HPDE6-E6E7 (cell line): ENCODE measurements at regions not wholly inside any gene's neighbourhood (a gene's known extent, or its start where the extent isn't known, plus 50 kb on each side); places are given as distances from the start of the nearest gene placed in this dataset.

Experiments
- DNase-seq: peaks from one replicate; pipeline ENCODE4 v3.0.0; 2011; ENCODE audit warnings: missing footprints; ENCODE audit errors: extremely low spot score

DNA sequence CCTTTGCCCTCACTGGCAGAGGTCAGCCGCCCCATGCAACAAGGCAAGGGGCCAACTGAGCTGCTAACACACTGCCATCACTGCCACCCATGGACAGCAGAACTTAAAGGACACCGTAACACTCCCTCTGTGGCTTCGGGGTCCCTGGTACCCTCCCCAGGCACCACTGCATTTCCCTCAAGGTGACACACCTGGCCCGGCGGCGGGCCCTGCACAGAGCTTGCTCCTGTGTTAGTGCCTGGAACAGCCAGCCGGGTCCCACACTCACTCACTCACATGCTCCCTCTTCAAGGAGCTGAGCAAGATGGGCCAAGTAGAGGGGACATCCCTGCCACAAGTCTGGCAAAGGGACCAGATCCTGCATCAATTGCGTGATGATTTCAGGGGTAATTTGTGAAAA lies 126.5 kb upstream of the SOX4 start:
- DNase-seq: no peak

DNA sequence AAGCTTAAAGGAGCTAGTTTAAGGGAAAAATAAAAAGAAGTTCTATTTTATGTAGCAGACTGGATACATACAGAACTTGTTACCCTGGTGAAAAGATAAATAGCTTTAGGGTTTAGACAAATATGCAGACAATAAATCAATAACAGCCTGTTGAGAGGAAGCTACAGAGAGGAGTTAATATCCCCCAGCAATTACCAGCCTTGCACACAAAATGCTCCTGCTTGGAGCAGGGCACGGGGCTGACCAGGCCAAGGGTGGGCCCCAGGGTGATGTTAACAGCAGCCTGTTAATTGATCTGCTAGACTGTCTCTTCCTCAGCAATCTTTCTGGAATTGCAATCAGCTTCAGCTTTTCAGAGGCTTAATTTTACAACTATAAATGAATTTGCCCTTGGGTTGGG lies 125.1 kb upstream of the SOX4 start:
- no peak for DNase-seq

DNA sequence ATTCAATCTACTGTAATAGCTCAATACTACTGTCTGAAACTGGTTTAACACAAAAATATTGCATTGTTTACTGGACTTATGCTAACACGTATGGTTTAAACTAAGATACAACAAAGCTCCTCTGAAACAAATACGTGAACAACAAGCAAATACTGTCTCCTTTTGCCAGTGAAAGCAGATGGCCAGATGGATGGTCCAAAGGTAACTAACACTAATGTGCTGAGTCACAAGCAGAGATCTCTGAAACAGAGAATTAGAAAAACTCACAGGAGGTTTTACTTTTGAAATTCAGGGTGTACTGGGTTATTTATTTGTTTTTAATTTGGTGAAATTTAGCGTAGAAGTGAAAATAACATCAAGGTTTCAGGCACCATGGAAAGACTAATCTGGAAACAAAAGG lies 124.3 kb upstream of the SOX4 start:
- no peak for DNase-seq

DNA sequence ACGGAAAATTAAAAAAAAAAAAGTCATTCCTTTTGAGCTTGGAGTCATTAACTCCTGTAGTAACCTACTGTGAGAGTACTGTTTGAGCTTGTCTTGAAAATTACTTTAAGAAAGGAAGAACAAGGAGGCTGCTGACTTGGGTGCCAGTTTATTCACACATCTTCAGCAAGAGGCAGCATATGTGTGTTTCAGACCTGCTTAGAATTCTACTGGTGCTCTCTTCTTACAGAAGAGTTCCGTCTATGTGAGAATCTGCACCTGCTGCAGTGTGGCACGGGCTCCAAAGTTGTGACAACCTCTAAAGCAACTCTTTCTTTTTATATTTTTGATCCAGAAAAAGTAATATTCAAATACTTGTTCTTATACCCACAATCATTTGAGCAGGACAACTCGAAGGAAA lies 117.4 kb upstream of the SOX4 start:
- DNase-seq: no peak

DNA sequence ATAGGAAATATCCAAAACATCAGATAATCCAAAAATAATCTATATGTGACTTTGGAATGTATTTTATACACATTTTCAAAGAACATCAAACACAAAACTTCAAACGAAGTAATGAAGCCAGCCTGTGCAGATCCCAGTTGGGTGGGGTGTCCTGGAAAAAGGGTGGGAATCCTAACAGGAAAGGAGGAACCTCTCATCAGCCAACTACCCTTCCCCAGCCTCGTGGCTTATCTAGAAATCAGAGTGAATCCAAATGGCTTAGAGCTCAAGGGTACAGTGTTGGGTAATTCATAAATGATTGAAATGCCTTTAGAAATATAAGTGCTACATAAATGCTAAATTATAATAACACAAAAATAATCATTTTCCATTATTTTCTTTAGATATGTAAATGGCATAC lies 115.1 kb upstream of the SOX4 start:
- DNase-seq: no peak

DNA sequence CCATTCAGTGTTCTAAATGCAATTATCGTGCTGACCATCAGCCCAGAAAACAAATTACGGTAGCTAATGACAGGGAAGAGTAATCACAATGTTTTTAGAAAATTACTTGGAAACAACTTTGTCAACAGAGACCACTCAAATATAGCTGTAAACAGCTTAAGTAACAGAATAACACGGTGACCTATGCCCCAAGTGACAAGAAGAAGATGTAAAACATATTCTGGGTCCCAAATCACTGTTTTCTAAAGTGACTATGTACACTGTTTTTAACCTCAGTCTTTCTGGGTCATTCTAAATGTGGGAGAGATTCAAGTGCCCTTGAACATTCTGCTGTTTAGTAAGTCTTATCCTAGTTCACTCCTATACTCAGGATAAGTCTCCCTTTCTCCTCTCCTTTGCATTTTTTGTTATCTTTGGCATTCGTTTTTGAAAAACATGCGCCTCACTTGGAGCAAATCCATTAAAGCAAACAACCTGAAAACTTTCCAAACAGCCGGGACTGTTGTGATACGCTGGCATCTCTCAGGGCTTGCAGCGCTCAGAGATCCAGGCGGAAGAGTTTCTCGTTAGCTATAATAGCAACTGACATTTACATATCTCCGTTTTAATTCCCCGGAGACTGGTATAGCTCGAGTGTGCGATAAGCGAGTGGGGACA lies 114.5 kb upstream of the SOX4 start:
- DNase-seq: no peak

DNA sequence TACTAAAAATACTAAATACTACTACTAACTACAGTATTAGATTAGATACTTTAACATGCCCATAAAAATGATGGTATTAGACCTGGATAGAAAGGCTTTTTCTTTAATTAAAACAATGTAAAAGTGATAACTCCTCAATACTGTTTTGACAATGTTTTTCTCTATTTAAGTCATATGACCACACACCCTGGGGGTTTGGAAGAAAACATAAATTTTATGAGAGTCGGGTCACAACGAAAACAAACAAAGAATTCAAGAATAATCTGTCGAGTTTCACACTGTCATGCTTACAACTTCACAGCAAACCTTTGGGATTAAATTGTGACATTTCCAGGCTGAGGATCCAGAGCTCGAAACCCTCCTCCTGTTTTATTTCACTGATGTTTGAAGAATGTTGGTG lies 107.4 kb upstream of the SOX4 start:
- no peak for DNase-seq

DNA sequence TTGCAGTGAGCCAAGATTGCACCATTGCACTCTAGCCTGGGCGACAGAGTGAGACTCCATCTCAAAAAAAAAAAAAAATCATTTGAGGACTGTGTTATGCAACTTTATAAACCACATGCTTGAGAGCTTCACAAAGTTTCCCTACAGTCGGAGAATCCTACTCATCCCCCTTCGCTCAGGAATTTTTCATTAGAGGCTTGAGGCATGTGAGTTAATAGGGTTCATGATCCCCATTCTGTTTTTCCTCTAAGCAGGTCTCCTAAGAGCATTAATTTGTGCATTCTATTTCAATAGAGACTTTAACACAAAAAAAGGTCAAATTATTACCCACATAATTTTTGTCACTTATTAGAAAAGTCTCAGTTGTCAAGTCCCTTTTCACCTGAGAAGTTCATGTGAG lies 103.7 kb upstream of the SOX4 start:
- no peak for DNase-seq

DNA sequence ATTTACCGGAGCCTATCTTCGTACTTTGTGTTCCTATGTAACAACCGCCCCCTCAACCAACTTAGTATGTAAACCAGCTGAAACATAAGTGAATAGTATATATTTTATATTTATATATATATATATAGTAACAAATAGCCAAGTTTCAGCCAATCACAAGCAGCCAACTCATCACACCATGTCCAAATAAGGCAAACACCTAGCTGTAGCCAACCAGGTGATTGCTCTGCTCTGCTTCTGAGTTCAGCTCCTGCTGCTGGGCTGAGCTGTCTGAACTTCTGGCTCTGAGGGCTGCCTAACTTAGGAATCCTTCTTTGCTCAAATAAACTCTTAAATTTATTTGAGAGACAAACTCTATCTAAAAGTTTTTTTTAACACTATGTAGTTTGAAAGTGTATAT lies 101.6 kb upstream of the SOX4 start:
- no peak for DNase-seq

DNA sequence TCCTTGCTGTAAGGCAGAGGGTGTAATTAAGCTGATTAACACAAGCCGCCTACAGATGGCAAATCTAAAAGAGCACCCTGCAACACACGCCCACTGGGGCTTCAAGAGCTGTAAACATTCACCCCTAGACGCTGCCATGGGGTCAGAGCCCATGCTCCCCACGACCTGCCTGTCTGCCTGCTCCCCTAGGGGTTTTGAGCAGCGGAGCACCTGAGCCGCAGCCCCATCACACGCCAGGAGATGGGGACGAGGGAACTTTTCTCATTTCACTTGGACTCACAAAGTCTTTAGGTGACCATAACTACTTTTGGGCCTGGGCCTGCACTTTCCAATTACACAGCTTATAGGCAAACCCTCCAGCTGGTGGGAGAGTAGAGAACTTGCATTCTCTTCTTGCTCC lies 99.0 kb upstream of the SOX4 start:
- no peak for DNase-seq

DNA sequence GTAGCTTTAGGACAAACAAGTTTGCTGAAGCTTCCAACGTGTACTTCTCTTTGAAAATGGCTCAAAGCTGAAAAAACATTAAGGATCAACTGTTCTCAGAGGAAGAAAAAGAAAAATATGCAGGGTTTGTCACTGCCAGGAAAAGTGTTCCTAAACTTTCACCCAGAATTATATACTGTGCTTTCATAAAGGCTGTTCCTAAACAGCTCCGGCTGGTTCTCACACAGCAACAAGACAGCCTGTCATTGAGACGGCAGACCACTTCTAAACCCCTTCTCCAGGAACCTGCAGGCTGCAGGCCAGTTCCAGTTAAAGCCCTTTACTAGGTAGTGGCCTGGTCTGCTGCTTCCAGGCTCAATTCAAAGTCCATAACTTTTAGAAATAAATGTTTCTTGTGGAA lies 97.4 kb upstream of the SOX4 start:
- DNase-seq: no peak

DNA sequence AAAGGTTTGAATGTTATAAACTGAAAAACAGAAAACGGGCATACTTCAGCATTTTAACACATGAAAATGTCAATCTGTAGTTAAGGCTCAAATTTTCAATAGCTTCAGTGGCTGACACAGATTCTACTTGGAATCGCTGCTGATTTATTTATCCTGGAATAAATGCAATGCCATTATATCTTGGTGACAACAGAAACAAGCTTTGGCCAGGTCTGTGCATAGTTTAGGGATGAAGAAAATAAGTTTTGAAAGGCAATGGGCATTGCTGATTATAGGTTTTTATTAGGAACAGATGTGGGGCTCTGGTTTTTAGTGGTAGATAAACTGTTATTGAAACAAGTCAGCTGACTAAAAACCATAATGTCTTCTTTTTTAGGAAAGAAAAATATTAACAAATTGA lies 96.8 kb upstream of the SOX4 start:
- no peak for DNase-seq

DNA sequence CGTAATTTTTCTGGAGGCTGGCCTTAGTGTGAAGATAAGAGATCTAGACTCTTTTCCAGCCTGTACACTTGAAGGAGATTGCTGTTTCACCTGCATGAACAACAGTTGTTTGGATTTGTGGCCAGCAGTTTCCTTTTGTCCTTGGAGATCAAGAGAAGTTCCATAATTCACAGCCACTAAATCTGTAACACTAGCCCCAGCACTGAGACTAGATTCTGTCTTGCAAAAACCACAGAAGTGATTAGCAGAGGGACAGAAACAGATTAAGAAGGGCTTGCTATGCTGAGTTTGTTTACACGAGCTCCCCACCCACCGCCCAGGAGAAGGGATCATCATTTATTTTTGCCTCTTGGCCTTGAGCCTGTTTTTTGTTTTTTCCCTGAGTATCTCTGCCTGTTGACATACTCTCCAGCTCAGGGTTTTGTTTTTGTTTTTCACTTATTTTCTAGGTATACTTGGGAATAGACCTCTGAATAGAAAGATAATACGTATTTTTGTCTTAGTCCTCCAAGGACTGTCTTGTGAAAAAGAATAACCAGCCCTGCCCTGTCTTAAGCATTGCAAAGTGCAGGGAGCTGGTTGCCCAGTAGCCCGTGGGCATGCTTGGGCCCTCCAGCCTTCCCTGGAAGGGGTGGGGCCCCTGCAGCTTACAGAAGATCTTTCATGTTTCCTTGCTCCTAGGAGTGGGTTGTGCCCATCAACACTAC lies 93.1 kb upstream of the SOX4 start:
- no peak for DNase-seq

DNA sequence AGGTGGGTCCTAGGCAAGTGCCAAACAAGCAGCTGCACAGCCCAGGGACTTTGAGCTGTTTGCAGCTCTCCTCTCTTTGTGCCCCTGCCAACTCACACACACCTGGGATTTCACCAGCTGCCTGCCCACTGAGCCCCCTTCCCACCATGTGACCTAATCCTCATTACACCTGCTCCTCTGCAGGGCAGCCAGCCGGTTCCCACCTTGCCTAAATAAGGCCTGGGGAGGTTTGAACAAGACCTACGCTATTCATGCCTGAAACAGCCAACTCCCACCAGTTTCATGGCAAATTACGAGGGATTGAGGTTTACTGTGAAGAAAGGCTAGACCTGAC lies 92.6 kb upstream of the SOX4 start:
- DNase-seq: no peak

DNA sequence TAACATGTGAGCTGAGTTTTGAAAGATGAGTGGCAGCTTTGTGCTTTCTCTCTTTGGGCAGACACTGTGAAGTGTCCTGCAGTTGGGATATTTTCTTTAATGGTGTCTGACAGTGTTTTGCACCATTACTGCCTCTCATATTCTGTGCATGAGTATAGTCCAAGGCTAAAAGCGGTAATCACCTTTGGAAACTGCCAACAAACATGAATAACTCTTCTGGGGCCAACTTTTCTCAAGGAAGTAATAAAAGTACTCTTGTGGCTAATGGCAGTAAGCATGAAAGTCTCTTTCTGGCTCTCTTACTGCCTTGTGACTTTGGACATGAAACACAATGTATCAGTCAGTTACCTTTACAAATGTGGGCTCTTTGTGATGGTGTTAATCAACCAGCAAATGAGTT lies 91.7 kb upstream of the SOX4 start:
- DNase-seq: no peak

DNA sequence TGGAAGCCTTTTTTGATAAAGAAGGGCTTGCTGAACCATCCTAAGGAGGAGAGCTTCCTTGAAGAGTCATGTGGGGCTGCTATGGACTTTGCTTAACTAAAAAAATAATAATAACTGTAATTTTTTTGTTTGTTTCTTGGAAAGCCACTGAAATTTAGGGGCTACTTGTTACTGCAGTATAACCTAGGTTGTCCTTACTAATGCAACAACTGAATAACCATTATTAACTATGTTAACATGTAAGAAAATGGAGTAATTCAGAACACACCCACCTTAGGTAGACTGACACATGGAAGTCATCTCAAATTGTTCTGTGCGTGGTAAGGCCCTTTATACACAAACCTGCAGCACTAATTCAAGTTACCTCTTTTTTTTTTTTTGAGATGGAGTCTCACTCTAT lies 90.9 kb upstream of the SOX4 start:
- DNase-seq: no peak

DNA sequence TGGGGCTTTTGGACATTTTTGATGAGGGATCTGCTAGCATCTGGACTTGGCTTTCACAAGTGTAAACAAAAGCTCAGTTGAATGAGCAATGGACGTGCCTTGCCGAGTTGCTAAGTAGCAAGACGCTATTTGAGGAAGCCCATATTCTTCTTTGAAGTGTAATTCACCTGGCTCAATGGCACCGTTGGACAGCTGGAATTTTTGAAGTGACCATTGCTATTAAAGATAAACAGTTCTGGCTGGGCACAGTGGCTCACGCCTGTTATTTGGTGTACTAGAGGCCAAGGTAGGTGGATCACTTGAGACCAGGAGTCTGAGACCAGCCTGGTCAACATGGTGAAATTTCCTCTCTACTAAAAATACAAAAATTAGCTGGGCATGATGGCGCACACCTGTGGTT lies 88.8 kb upstream of the SOX4 start:
- no peak for DNase-seq

DNA sequence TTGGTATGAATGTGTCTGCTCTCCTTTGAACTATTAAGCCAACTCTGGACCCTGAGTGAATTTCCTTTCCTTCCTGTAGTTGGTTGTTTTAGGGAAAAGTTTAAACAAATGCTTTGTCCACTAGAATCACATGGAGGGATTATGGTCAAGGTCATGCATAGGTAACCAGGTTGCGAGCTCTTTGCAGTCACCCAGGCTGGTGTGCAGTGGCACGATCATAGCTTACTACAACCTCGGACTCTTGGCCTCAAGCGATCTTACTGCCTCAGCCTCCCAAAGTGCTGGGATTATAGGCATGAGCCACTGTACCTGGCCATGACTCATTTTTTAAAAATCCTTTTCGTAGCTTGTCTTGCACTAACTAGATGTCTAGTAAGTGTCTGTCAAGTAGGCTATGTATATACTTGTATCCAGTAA lies 88.0 kb upstream of the SOX4 start:
- no peak for DNase-seq

DNA sequence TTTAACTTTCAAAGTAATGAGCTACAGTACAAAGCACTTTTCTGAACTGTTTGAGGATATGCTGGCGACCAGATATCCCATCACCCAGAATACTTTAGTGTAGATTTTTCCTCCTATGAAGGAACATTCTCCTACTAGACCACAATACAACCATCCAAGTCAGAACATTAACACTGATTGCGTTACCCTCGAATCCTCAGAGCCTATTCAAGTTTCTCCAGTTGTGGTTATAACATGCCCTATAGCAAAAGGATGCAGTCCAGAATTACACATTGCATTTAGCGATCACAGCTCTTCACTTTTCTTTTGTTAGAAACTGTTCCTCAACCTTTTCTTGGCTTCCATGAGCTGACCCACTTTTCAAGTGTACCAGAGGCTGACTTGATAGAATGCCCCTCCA lies 87.4 kb upstream of the SOX4 start:
- DNase-seq: no peak

DNA sequence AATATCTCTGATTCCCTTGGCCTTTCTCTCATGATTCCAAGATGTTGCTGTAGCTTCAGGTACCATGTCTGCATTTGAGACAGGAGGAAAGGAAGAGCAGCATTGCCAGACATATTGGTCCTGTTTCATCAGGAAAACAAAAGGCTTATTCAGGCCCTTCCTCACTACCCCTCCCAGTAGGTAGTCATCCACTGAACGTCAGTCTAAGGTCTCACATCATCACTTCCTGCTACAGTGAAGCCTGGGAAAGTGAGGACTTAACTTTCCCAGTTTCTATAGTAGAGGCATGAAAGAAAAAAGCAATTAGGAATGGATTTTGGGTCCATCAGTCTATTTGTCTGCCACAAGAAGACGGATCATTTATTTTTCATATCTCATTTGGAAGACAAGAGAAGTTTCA lies 85.7 kb upstream of the SOX4 start:
- DNase-seq: no peak

DNA sequence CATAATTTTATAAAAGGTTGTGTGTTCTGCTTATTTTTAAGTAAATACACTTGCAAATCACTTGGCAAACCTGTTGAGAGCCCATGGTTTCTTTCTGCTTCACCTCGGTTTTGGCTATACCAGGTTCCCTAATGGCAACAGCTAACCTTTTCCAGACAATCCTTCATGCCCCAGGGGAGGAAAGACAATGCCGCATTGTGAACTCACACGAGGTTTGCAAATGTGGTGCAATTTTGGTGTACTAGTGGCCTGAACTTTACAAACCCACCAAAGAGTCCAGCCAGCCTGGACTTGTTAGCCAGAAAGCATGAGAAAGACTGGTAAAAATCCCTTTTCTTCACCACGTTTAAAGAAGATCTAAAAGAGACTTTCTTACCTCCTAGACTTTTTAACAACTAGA lies 84.8 kb upstream of the SOX4 start:
- no peak for DNase-seq

DNA sequence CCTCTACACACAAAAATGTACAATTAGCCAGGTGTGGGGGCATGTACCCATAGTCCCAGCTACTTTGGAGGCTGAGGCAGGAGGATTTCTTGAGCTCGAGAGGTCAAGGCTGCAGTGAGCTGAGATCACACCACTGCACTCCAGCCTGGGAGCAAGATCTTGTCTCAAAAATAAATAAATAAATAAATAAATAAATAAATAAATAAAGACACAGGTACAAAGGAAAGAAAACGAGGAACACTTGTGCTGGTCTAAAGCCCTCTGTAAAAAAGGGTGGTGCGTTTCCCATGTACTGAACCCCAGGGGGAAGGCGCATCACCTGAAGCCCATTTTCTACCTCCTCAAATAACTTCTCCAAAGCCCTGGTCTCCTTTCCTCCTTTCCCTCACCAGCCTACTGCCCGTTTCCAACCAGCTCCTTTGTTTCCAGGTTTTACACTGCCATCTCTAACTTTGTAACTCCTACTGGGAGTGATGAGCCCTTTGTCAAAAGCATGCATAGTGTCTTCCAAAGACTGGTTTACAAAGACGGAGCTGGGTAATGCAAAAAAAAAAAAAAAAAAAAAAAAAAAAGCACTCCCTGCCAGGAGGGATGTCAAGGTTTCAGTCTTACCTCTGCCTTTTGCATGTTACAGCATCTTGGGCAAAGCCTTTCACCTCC lies 81.5 kb upstream of the SOX4 start:
- no peak for DNase-seq

DNA sequence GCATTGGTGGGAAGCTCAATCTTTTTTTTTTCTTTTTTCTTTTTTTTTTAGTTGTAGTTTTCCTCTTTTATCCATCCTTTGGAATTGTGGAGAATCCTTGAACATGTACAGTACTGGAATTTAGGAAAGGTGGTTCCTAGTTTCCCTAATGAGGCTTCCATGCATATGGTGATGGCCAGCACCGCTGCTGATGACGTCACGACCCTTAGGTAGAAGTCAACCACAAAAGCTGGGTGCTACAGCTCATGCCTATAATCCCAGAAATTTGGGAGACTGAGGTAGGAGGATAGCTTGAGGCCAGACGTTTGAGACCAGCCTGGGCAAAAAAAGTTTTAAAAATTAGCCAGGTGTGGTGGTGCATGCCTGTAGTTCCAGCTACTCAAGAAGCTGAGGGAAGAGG lies 79.3 kb upstream of the SOX4 start:
- no peak for DNase-seq

DNA sequence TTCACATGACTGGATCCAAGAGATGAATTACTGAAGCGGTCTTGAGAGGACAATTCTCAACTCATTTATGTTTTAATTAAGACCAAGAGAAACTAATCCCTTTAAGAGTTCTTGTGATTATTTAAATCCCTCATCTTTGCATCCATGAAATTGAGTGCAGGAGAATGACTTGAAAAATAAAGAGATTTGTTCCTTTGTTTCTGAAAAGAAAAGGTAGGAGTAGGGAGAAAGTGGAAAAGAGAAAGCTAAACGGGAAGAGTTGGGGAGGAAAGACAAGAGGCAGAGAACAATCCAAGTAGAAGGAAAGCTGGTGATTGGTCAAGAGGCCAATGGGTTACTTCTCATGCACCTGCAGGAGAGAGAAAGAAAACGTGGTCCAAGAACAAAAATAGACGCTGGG lies 75.2 kb upstream of the SOX4 start:
- no peak for DNase-seq
